Kasumi-1 (cell line): ENCODE measurements at regions not wholly inside any gene's neighbourhood (a gene's known extent, or its start where the extent isn't known, plus 50 kb on each side); places are given as distances from the start of the nearest gene placed in this dataset.
"Not testable (repeated sequence)": the region's sequence is repeated elsewhere in the genome, so short reads cannot be mapped to it uniquely, and the experiment has no call there.

ENCODE experiments used
- DNase-seq, 2 experiments: peaks; one replicate each; lab custom pipeline; 2025; lab: John Stamatoyannopoulos, UW

- no peak for DNase-seq
These were observed 132.7 kb upstream of the SLITRK5 start for GRCh38 chr13:87538366-87539052.

- DNase-seq: no peak
These were observed 118.0 kb upstream of the SLITRK5 start for GRCh38 chr13:87553142-87553541.

- no peak for DNase-seq
These were observed 117.1 kb upstream of the SLITRK5 start for GRCh38 chr13:87554045-87554444.

- no peak for DNase-seq
These were observed 113.4 kb upstream of the SLITRK5 start for GRCh38 chr13:87557788-87558187.

- DNase-seq: not testable (repeated sequence)
These were observed 109.6 kb upstream of the SLITRK5 start for GRCh38 chr13:87561580-87561979.

- DNase-seq: no peak
These were observed 100.5 kb upstream of the SLITRK5 start for GRCh38 chr13:87570669-87571068.

GRCh38 chr13:87582399-87582798 lies 88.8 kb upstream of the SLITRK5 start:
- DNase-seq: no peak

- no peak for DNase-seq
These were observed 80.7 kb upstream of the SLITRK5 start for GRCh38 chr13:87590518-87590917.

- not testable (repeated sequence) for DNase-seq
These were observed 66.7 kb upstream of the SLITRK5 start for GRCh38 chr13:87604437-87604836.

- no peak for DNase-seq
These were observed 63.9 kb upstream of the SLITRK5 start for GRCh38 chr13:87607266-87607665.

- DNase-seq: no peak
These were observed 56.9 kb upstream of the SLITRK5 start for GRCh38 chr13:87614276-87614675.
